ENCODE measurements at regions not wholly inside any gene's neighbourhood (a gene's known extent, or its start where the extent isn't known, plus 50 kb on each side); places are given as distances from the start of the nearest gene placed in this dataset.
"Not testable (repeated sequence)": the region's sequence is repeated elsewhere in the genome, so short reads cannot be mapped to it uniquely, and the experiment has no call there.

DNA sequence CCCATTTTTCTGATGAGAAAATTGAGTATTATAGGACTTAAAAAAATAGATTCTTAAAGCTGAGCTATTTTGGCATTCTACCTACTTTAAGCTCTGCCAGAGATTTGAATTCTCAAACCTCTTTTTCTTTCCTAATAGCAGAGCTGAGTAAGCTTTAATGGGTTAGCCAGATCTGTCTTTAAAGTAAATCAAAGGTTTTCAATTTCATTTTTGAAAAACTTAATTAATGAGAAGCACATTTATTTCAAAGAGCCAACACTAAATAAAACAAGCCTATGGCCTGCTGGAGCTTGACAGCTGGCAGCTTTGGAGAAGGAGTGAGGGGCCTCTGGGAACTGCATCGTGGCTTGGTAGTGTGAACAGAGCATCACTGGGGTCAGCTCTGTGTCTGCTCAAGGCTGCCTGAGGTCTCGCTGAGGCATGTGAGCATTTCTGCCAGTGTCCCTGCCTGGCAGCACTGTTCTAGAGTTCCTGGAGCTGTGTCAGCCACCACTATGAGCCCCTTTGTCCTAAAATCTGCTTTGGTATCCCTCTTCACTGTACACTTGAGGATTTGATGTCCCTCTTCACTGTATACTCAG, 50.4 kb upstream of the PRSS23 start:
- DNase-seq (ENCODE audit: low read depth): no peak

DNA sequence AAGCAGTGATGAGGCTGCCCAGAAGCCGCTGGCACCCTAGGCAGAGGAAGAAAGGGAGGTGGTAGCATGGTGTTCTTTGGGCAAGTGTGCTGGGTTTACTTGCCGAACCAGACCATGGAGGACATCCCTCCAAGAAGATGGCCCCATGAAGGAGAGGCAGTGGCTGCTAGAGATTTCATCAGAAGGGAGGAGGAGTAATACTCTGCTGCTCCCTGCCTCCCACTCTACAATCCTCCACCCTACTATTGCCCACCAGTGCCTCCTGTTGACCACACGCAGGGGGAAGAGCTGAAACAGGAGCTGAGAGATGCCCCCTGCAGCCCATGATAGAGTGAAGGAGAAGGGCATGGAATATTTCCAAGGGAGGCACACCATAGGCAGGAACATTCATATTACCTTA, 51.0 kb upstream of the PRSS23 start:
- no peak for DNase-seq (ENCODE audit: low read depth)

GRCh38 chr11:86748296-86748695, 52.0 kb upstream of the PRSS23 start:
- DNase-seq (ENCODE audit: low read depth): no peak

DNA sequence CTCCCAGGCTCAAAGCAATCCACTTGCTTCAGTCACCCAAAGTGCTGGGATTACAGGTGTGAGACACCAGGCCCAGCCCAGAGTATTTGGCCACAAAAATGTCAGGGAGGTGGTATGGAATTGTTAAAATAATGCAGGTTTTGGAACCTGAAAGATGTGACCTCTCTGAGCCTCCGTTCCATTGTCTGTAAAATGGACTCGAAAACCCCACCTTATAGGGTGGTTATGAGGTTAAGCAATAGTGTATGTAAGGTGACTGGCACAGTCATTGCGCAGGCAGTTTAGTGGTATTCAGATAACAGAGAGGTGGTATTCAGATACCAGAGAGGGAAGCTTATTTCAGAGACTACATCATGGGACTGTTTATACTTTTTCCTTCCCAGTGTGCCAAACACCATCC, 52.5 kb upstream of the PRSS23 start:
- DNase-seq (ENCODE audit: low read depth): no peak

- DNase-seq (ENCODE audit: low read depth): no peak
Observed at GRCh38 chr11:86746514-86746913, 53.8 kb upstream of the PRSS23 start.

GRCh38 chr11:86745571-86745970, 54.8 kb upstream of the PRSS23 start:
- DNase-seq (ENCODE audit: low read depth): no peak

DNA sequence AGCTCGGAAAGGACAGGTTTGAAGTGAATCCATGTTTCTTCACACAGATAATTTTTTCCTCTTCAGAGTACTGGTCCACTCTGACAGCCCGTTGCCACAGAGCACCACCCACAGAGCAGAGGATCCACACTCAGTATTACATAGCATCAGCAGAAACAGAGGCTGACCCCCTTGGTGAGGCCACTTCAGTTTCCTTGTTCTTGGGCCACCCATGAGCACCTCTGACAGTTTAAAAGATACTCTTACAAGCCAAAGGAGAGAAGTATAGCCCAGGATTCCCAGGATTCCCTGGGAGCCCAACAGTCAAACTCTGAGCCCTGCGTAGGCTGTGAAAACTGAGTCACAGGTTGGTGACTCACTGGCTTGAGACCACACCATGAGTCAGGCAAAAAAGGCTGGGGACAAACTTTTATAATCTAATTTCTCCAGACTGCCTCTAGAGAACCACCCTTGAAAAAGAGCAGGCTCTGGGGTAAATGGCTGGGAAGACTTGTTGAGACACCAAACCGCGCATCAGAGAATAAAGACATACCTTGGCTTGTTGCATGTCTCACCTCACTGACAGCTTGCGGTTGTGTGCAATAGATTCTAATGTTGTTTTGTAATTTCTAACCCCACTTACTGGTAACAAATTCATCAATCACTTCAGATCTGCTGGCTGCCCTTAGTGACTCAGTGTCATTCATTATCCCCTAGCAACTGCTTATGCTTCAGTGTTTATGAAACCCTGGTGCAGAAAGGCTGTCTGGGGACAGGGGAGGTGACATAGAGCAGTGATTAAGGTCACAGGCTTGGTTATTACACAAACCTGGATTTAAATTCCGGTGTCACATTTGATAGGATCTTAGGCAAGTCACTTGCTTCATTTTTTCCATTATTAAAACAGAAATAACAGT, 56.9 kb upstream of the PRSS23 start:
- no peak for DNase-seq (ENCODE audit: low read depth)

- DNase-seq (ENCODE audit: low read depth): no peak
Observed at GRCh38 chr11:86741839-86742805, 58.2 kb upstream of the PRSS23 start.

DNA sequence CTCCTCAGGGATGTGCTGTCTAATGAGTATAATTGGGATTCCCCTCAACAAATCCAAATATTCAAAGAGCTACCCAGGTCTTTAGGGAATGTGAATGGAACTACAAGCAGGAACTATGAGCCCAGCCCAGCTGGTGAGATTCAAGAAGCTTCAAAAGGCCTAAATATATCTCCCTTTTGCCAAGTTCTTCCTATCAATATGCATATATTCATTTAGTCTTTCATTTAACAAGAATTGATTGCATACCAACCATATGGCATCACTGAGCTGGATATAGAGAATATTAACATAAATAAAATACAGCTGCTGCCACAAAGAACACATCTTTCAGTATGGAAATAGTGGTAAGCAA, 58.9 kb upstream of the PRSS23 start:
- no peak for DNase-seq (ENCODE audit: low read depth)

GRCh38 chr11:86740628-86741483, 59.5 kb upstream of the PRSS23 start:
- peak; percentile 46 for DNase-seq (ENCODE audit: low read depth)

GRCh38 chr11:86738568-86738967, 61.8 kb upstream of the PRSS23 start:
- DNase-seq (ENCODE audit: low read depth): no peak

GRCh38 chr11:86737737-86738136, 62.6 kb upstream of the PRSS23 start:
- peak; percentile 29 for DNase-seq (ENCODE audit: low read depth)

DNA sequence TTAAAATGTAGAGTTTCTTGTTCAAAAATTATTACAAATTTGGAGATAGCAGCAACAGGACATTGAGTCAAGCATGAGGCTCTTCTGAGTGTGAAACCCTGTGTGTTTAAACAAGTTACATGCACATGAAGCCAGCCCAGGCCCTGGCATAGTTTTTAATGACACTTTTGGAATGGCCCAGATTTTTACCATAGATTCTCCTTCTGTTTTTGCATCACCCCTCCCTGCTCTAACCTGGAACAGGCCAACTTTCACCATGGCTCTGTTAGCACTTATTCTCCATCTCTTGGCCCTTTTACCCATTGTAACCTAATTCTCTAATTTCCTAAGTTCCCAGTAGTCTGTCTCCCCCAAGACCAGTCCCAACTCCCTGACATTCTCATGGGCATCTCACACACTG, 63.1 kb upstream of the PRSS23 start:
- no peak for DNase-seq (ENCODE audit: low read depth)

DNA sequence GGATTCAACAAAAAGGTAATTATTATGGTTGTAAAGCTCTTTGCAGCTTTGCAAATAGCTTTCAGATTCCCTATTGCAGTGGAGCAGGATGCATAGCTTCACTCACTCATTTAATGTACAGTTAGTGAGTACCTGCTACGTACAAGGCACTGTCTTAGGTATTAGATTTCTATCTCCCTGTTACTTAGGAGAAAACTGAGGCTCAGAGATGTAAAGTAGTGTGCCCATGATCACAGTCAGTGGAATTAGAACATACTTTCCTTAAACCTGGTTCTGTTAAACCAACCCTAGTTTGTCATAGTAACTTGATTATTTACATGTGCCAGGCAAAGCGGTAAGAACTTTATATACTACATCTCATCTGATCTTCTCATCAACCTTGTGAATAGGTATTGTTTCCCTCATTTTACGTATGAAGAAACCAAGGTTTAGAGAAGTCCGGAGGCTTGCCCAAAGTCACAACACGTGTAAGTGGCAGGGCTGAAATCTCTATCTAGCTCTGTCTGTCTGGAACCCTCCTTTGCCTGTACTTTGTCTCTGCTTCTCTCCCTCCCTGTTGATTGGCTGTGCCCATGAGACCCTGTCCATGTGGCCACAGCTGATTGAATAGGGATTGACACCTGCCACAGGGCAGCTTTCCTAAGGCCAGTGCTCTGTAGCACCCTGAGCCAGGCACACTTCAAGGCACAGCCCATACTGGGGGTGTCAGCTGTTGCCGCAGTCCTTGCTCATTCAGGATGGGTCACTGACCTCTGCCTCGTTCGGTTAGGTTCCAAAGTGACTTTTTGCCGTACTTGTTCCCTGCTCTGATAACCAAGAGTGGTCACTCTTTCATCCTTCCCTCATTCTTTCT, 63.8 kb upstream of the PRSS23 start:
- DNase-seq (ENCODE audit: low read depth): no peak

DNA sequence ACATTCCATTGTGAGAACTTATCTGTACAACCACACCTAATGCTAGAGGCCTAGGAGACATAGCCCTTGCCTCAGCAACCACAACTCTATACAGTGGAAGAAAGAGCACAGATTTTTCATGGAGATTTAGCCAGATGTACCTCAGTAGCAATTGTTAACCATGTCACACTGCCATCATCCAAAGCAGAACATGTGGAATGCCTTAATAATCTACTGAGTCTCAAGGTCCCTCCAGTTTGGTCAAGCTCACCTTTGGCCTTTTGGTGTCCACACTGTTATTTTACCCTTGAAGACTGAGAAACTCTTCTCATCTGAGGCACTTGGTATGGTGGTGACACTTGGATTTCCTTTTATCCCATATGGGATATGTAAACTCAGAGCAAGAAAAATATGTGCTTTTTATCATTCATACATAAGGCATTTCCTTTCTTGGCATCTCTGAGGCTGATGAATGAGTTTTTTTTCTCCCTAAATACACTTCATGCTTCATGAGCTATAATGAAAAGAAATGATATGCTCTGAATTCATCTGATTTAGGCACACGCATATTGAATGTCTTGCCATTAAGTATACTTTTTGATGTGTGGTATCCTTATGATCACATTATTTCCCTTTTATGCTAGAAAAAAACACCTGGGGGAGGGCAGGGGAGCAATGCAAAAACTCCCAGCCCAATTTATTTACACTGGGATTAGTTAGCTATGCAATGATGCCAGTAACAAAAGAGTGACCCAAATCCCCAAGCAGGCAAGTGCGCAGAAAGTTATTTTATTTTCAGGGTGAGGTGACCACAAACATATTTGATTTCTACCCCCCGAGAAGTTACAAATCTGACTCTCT, 63.3 kb upstream of the ME3 start:
- DNase-seq (ENCODE audit: low read depth): no peak

- not testable (repeated sequence) for DNase-seq (ENCODE audit: low read depth)
Observed at GRCh38 chr11:86732739-86733138, 60.3 kb upstream of the ME3 start.

DNA sequence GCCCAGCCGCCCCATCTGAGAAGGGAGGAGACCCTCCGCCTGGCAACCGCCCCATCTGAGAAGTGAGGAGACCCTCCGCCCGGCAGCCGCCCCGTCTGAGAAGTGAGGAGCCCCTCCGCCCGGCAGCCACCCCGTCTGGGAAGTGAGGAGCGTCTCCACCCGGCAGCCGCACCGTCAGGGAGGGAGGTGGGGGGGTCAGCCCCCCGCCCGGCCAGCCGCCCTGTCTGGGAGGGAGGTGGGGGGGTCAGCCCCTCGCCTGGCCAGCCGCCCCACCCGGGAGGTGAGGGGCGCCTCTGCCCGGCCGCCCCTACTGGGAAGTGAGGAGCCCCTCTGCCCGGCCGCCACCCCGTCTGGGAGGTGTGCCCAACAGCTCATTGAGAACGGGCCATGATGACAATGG, 59.9 kb upstream of the ME3 start:
- DNase-seq (ENCODE audit: low read depth): not testable (repeated sequence)

GRCh38 chr11:86729576-86729975, 57.2 kb upstream of the ME3 start:
- not testable (repeated sequence) for DNase-seq (ENCODE audit: low read depth)

DNA sequence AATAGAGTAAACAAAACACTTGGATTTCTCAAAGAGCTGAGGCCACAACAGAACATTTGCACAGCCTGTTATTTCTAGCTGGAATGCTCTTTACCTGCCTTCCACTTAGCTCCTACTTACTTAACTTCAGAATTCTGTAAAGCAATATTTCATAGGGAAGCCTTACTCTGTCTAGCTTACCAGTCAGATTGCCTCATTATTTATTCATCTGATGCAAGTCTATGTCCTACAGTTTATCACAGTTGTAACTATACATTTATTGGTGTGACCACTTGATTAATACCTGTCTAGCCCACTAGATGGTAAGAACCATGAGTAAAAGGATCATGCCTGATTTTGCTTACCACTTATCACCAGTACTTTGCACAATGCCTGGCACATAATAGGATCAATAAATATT, 56.1 kb upstream of the ME3 start:
- DNase-seq (ENCODE audit: low read depth): no peak
